Dedifferentiated amniotic fluid mesenchymal stem cell (primary cell): ENCODE measurements at regions not wholly inside any gene's neighbourhood (a gene's known extent, or its start where the extent isn't known, plus 50 kb on each side); places are given as distances from the start of the nearest gene placed in this dataset.
"Not testable (repeated sequence)": the region's sequence is repeated elsewhere in the genome, so short reads cannot be mapped to it uniquely, and the experiment has no call there.

ENCODE experiments used
- DNase-seq: peaks from one replicate; pipeline ENCODE4 v3.0.0-alpha.2; 2016; ENCODE audit errors: extremely low spot score

DNA sequence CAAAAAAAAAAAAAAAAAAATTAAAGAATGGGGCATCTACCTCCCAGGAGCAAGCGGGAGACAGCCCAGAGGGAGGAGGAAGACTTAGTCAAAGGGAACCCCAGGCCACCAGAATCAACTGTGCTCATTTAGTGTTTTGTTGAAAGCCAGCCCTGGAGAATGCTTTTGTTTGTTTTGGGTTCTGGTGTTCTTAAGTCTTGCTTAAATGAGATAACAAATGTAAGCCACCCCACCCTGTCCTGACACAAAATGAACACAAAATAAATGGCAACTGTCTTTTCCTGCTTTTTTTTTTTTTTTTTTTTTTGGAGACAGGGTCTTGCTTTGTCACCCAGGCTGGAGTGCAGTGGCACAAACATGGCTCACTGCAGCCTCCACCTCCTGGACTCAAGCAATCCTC, 165.0 kb upstream of the JARID2 start:
- DNase-seq, result no peak

DNA sequence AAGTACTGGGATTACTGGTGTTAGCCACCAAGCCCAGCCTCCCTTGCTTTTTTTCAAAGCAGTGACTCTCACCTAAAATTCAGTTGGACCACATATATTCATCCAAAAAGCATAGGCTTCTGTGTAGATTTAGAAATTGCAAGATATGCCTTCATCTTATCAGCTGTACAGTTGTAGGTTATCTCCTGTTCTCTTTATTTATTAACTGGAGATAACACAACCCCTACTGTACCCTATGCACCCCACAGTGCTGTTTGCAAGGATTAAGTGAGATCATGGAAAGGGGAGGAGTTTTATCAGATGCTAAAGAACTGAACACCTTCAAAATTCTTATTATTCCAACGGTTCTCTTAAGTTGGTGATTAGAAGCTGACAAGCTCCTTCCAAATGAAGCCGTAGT, 164.4 kb upstream of the JARID2 start:
- DNase-seq, result no peak

DNA sequence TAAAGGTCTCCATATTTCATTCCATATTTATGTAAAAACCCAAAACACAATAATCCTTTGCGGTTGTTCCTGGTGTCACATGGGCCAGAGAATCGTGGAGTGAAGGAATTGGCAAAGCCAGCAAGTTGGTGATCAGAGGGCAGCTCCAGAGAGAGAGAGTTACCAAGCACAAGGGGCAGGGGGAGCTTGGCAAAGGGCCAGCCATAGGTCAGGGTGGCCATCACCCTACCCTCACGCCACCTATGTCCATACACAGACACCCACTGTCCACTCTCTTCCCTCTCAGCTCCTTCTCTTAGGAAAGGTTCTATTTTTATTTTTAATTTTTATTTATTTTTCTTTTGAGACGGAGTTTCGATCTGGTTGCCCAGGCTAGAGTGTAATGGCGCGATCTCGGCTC, 163.2 kb upstream of the JARID2 start:
- DNase-seq, result no peak

DNA sequence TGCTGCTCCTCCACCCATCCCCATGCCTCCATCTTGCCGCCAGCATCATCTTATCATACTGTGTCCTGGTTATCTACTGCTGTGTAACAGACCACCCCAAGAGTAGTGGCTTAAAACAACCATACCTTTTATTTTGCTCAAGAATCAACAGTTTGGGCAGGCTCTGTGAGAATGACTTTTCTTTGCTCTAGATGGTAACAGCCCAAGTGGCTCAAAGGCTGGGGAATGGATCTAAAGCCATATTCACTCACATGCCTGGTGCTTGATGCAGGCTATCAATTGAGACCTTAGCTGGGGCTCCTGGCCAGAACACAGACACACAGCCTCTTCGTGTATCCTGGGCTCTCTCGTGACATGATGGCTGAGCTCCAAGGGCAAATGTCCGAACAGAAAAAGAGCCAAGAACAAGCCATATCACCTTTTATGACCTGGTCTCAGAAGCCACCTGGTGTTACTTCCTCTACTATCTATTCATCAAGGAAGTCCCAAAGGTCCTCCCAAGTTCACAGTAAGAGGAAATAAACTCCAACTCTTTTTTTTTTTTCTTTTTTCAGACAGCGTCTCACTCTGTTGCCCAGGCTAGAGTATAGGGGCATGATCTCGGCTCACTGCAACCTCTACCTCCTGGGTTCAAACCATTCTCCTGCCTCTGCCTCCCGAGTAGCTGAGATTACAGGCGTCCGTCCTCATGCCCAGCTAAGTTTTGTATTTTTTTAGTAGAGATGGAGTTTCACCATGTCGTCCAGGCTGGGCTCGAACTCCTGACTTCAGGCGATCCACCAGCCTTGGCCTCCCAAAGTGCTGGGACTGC, 159.3 kb upstream of the JARID2 start:
- no peak for DNase-seq

DNA sequence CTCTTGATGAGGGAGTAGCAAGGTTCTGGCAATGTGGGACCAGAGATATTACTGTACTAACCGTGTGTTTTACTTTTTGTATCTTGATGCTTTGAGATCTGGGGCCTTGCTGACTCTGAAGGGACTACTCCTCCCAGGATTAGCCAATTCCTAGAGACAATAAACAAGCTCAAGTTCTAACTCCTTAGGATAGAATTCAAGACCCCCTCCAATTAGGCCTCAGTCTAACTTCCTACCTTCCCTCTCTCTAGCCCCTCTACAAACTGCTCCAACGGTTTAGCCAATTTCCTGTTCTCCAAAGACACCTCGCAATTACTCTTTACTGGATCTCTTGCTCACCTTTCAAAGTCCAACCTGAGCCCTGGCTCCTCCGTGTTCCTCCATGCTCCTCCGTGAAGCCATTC, 158.7 kb upstream of the JARID2 start:
- DNase-seq, result no peak

DNA sequence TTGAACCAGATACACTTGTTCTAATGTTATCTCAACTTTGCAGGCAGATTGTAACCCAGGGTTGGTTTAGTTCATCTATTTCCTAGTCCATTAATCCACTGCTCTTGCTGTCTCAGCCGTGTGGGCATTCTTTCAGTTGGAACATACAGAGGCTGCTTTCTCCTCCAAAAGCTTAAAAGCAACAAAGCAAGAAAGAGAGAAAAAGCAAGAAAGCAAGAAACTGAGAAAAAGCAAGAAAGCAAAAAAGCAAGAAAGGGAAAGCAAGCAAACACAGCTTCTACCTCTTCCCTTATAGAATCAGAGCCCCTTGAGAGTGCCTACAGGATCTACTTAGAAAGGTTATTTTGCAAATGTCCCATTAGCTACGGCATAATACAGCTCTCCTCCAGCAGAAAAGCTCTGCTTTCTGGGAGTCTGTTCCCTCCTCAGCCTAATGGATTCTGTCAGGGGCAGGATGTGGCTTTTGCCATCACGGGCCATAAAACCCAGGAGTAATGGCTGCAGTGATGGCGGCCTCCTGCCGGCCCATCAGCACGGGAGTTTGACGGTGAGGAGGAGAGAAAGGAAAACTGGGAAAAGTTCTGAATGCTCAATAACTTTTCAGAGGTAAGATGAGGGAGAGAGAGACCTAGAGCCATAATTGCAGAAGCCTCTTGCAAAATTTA, 156.8 kb upstream of the JARID2 start:
- no peak for DNase-seq

DNA sequence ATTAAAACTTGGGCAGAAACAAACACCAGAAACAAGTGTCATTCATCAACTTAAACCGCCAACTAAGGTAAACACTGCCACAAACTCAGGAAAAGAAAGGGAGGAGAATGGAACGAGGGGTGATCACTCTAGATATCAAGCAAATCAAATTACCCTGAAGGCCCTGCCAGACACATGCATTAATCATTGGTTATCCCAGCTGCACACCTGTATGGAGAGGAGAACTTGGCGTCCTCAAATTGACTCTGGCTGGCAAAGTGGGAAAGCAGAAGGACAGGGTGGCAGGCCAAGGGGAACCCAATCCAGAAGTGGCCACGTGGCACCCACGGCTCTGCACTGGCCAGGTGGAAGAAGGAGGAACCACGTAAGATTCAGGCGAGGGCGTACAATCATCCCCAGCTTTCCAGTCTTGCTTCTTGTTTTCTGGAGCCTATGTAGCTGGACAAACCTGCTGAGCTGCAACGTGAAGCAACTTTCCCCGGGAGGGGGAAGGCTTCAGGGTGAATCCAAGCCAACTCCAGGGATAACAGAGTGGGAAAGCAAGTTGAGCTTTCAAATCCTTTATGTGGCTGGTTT, 156.2 kb upstream of the JARID2 start:
- no peak for DNase-seq

DNA sequence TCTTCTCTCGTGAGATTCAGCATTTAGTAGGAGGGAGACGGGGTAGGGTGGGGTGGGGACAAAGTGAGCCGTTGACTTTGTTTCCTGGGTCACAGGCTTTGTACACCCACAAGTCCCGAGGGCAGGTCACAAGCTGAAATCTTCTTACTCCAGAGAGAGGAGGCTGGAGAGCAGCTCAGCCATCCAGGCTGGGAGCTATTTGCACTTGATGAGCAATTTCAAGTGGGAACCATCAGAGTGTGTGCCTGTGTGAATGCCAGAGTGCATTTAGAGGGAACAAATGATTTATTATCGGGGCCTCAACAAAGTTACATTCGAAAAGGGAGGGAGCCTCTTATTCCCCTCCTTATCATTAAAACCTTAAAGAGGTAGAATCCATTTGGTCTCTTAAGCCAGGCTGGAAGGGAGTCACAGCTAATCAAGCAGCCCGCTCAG, 155.7 kb upstream of the JARID2 start:
- DNase-seq, result no peak

DNA sequence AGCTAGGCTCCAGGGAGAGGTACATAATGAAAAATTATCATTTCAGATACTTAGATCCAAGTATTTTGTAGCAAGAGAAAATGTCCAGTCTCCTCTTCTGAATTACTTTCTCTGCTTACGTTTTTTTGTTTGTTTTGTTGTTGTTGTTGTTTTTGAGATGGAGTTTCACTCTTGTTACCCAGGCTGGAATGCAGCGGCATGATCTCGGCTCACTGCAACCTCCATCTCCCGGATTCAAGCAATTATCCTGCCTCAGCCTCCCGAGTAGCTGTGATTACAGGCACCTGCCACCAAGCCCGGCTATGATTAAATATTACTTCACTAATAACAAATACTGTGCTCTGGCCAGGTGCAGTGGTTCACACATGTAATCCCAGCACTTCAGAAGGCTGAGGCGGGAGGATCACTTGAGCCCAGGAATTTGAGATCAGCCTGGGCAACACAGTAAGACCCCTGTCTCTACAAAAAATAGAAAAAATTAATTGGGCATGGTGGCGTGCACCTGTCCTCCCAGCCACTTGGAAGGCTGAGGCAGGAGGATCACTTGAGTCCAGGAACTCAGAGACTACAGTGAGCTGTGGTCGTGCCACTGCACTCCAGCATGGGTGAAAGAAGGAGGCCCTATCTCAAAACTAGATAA, 155.0 kb upstream of the JARID2 start:
- no peak for DNase-seq

DNA sequence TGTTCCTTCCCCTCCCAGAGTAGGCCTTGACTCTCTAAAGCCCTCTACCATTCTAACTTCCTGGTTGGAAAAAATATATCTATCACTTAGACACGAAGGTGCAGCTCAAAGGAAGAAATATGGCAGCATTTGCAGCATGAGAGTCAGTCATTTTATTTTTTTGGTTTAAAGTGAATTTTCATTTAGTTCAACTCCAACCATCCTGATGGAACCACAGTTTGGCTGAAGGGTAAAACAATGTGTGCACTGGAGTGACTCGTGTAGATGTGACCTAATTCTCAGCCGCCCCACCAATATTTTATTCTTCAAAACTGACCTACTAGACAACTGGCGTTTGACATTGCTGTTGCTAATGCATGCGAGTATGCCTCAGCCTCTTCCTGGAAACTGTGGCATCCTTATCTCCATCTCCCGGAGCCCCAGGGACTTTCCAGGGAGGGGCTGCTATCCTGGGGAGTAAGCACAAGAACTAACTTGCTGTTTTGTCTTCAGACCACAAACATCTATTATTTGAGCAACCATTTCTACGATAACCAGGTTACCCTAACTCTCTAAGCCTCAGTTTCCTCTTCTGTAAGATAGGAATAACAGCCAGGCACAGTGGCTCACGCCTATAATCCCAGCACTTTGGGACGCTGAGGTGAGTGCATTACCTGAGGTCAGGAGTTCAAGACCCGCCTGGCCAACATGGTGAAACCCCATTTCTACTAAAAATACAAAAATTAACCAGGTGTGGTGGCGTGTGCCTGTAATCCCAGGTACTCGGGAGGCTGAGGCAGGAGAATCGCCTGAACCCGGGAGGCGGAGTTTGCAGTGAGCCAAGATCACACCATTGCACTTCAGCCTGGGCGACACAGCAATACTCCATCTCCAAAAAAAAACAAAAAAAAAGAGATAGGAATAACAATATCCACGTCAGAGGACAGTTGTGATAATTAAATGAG, 148.7 kb upstream of the JARID2 start:
- no peak for DNase-seq

DNA sequence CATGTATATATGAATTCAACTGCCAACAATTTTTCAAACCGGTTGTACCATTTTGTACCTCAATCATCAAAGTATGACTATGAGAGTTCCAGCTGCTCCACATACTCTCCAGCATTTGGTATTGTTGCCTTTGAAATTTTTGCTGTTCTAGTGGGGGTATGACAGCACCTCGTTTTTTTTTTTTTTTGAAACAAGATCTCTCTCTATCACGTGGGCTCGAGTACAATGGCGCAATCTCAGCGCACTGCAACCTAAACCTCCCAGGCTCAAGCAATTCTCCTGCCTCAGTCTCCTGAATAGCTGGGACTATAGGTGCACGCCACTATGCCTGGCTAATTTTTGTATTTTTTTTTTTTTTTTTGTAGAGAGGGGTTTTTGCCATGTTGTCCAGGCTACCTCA, 144.7 kb upstream of the JARID2 start:
- no peak for DNase-seq

DNA sequence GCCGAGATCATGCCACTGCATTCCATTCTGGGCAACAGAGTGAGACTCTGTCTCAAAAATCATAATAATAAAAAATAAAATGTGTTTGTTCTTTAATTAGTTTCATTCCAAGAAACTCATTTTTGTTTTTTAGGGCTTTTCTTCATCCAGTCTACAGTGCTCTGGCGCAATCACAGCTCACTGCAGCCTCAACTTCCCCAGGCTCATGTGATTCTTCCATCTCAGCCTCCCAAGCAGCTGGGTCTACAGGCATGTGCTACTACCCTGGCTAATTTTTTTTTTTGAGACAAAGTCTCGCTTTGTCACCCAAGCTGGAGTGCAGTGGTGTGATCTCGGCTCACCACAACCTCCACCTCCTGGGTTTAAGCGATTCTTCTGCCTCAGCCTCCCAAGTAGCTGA, 143.6 kb upstream of the JARID2 start:
- no peak for DNase-seq

DNA sequence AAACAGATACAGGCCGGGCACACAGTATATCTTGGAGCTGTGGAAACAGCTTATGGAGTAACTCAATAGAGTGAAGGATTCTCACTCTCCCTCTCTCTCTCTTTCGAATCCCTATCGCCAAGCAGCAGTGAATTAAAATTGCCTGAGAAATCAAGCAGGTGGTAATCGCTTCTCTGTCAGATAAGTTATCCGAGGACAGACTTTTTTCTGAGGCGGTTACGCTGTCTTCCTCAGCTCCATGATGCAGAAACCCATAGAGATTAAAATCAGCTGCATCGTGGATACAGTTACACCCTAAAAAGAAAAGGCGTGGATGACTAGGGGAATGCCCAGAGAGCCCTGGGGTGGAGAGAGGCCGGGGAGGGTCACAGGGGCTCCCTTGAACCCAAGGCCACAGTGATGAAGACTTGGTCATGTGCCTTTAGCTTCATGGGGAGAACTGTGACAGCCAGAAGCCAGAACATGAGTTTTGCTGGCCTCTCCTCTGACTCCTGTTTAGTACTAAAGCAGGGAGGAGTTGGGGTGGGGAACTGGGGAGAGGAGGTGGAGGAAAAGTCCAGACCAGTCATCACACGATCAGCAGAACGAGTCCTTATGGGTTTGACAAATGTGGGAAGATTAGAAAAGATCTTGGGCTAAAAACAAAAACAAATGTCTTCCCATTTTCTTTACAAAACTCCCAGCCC, 138.8 kb upstream of the JARID2 start:
- no peak for DNase-seq

DNA sequence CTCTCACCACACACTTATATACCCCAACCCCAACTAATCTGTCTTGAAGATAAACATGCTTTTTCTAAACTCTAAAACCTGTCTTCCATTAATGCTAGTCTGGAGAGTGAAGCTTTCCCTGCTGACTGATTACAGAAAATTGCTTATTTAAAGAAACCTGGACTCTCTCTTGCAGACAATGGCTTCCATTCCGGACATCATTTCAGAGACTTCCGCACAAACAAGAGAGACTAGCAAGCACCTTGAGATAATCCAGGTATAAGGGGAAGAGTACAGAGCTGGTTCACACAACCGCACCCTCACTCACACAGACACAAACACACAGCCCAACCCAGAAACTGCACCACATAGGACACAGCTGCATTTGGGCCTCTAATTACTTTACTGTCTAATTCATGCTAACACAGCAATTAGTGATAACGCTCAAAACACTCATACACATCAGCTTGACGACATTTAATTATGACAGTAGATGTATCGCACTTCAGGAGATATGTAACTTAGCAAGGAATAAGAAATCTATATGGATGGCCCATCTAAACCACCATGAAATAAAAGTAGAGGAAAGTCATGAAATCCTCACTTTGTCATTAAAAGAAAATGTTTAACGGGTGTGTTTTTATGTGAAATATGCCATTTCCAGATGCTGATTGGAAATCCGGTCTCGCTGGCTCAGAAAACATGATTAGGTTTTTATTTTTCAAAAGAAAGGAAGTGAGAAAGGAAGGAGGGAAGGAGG, 138.1 kb upstream of the JARID2 start:
- DNase-seq, result no peak

DNA sequence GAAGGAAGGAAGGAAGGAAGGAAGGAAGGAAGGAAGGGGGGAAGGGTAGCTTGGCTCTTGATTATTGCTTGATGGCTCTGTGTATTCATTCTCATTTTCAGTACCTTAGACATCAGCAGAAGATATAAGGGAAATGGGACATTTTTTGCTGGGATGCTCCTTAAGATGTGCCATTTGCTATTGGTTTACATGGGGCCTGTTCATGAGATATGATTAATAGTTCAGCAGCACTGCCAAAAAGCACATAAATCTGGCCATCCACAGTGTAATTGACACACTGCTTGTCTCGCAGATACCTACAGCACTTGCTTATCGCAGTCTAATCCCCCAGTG, 137.5 kb upstream of the JARID2 start:
- DNase-seq, result no peak

DNA sequence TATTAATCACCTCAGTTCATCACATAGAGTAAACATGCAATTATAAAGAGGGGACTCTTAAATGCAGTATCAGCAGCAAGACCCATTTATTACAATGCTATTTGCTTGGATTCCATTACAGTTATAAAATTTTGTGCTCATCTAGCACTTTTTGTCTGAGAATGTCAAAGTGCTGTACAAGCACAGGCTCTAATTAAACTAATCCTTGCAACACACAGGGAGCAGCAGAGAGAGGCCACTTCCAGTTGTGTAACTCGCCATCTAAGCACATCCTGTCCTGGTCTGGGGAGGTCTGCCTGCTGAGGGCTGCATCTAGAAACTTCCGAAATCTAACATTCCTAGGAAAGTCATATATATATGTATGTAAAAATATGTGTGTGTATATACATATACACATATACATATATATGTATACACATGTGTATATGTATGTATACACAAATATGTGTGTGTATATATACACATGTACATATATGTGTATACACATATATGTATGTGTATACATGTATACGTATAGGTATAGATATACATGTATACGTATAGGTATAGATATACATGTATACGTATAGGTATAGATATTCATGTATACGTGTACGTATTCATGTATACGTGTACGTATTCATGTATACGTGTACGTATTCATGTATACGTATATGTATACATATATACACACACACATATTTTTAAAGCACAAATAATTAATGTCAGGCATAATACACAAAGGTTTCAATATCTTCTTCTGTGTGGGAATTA, 136.4 kb upstream of the JARID2 start:
- DNase-seq, result no peak

DNA sequence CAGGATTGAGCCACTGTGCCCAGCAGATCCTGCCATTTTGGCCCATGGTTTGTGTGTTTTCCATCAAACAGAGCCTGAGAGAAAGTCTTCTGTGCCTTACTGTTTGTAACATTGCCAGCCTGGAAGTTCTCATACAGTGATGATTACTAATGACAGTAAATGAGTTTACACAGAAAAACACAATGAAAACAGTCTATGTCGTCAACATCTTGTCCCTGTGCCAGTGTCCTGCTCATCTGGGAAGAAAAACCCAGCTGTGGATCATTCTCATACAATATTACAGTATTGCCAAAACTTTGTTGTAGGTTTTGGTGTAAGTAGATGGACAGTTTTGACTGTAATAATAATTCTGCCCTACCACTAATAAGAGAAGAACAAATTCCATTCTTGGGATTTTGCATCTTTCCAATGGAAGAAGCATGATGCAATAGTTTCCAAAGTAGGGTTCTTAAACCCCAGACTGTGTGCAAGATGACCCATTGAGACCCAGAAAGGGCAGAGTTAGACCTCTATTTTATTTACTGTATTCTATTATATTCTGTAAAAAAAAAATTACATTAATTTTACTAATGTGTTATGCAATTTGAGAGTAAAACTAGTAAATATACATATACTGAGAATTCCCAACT, 135.0 kb upstream of the JARID2 start:
- DNase-seq, result no peak

DNA sequence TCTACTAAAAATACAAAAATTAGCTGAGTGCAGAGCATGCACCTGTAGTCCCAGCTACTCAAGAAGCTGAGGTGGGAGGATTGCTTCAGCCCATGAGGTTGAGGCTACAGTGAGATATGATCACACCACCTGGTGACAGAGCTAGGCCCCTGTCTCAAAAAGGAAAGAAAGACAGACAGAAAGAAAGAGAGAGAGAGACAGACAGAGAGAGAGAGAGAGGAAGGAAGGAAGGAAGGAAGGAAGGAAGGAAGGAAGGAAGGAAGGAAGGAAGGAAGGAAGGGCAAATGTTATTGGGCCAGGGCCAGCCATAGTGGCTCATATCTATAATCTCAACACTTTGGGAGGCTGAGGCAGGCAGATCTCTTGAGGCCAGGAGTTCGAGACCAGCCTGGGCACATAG, 134.3 kb upstream of the JARID2 start:
- not testable (repeated sequence) for DNase-seq

DNA sequence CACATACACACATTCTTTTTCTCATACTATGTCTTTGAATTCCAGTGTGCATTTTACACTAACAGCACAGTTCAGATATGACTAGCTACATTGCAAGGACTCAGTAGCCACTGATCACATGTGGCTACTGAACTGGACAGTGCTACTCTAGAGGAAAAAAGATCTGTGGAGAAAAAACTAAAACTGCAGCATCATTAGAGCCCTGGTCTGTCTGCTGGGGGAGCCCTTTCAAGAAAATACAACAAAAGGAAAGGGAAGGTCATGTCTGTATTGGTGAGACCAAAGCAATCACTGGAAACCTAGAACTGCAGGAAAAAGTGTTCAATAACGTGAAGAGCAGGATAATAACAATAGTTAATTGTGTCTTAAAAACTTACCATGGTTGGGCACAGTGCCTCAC, 132.3 kb upstream of the JARID2 start:
- no peak for DNase-seq
